KMS-11 (cell line): ENCODE measurements at regions not wholly inside any gene's neighbourhood (a gene's known extent, or its start where the extent isn't known, plus 50 kb on each side); places are given as distances from the start of the nearest gene placed in this dataset.

Source experiments
- H2AFZ ChIP-seq: fragments of 200-600 bp; sonication (generic); 2 replicates; pipeline ENCODE4 v1.6.1; 2016; ENCODE audit warnings: antibody characterized with exemption, mixed run types, low read depth
- H3K27ac ChIP-seq: fragments of 200-600 bp; sonication (generic); 2 replicates; pipeline ENCODE4 v1.6.1; 2016; ENCODE audit warnings: mild to moderate bottlenecking, mixed run types
- H3K27me3 ChIP-seq: fragments of 200-600 bp; sonication (generic); 2 replicates; pipeline ENCODE4 v1.6.1; 2017; ENCODE audit warnings: mild to moderate bottlenecking, low read depth, mixed run types, moderate library complexity; ENCODE audit not compliant: insufficient read depth
- H3K36me3 ChIP-seq: fragments of 200-600 bp; sonication (generic); 2 replicates; pipeline ENCODE4 v1.6.1; 2017; ENCODE audit warnings: mild to moderate bottlenecking, mixed run types; ENCODE audit not compliant: insufficient read depth
- H3K4me1 ChIP-seq: fragments of 200-600 bp; sonication (generic); 2 replicates; pipeline ENCODE4 v1.6.1; 2016; ENCODE audit warnings: mild to moderate bottlenecking, low read depth, mixed run types; ENCODE audit not compliant: poor library complexity, severe bottlenecking
- H3K4me2 ChIP-seq: fragments of 200-600 bp; sonication (generic); 2 replicates; pipeline ENCODE4 v1.7.0; 2016; ENCODE audit warnings: mild to moderate bottlenecking, mixed run types
- H3K4me3 ChIP-seq: fragments of 200-600 bp; sonication (generic); IDR thresholded peaks from 2 replicates; pipeline ENCODE4 v1.6.1; 2017; ENCODE audit warnings: low read depth, low read length, mixed read lengths; ENCODE audit not compliant: insufficient read depth
- H3K79me2 ChIP-seq: fragments of 200-600 bp; sonication (generic); 2 replicates; pipeline ENCODE4 v1.6.1; 2016; ENCODE audit warnings: low read depth, mixed run types; ENCODE audit not compliant: insufficient read depth
- H3K9ac ChIP-seq: fragments of 200-600 bp; sonication (generic); 2 replicates; pipeline ENCODE4 v1.6.1; 2016; ENCODE audit warnings: mild to moderate bottlenecking, mixed run types
- H4K20me1 ChIP-seq: fragments of 200-600 bp; sonication (generic); 2 replicates; pipeline ENCODE4 v1.6.1; 2016; ENCODE audit warnings: mild to moderate bottlenecking, mixed run types; ENCODE audit not compliant: insufficient read depth
- TF ChIP-seq, protein P1 (sequence below): fragments of 200-600 bp; sonication (generic); conservative IDR thresholded peaks from 2 replicates; pipeline ENCODE4 v1.6.1; 2017; ENCODE audit warnings: low read depth, mild to moderate bottlenecking, antibody characterized with exemption, low read length, moderate library complexity, mixed read lengths

DNA sequence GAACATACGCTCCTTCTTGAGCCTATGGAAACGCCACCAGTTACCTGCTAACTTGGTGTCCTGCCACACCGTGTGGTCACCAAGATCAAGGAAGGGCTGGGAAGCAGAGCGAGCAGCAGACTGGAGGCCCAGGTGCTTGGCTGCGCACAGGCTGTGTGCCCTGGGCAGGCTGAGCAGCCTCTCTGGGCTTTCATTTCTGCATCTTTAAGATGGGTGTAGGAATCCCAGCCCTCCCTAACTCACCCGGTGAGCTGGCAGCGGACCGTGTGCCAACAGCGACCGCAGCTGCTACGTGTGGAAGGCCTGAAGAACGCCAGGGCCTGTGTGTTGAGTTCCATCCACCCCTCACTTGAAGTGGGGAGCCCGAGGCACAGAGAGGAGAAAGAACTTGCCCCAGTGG is 80.0 kb downstream of the IRF8 start:
- TF ChIP-seq, protein P1, sequence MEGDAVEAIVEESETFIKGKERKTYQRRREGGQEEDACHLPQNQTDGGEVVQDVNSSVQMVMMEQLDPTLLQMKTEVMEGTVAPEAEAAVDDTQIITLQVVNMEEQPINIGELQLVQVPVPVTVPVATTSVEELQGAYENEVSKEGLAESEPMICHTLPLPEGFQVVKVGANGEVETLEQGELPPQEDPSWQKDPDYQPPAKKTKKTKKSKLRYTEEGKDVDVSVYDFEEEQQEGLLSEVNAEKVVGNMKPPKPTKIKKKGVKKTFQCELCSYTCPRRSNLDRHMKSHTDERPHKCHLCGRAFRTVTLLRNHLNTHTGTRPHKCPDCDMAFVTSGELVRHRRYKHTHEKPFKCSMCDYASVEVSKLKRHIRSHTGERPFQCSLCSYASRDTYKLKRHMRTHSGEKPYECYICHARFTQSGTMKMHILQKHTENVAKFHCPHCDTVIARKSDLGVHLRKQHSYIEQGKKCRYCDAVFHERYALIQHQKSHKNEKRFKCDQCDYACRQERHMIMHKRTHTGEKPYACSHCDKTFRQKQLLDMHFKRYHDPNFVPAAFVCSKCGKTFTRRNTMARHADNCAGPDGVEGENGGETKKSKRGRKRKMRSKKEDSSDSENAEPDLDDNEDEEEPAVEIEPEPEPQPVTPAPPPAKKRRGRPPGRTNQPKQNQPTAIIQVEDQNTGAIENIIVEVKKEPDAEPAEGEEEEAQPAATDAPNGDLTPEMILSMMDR, result no peak
- Histone ChIP-seq H3K79me2 (no peaks in the 10 kb centered on the region), H3K4me3 (no peak overlapping the region), H3K27ac (no peak overlapping the region), H3K4me2 (no peak overlapping the region), H3K9ac (no peak overlapping the region), H4K20me1 (no peaks in the 10 kb centered on the region), H3K4me1 (no peaks in the 10 kb centered on the region), H3K36me3 (no peaks in the 10 kb centered on the region), H2AFZ (no peak overlapping the region), H3K27me3 (peaks cover 22% of the 10 kb centered on the region; the same call in 1 of the 2 replicates)

DNA sequence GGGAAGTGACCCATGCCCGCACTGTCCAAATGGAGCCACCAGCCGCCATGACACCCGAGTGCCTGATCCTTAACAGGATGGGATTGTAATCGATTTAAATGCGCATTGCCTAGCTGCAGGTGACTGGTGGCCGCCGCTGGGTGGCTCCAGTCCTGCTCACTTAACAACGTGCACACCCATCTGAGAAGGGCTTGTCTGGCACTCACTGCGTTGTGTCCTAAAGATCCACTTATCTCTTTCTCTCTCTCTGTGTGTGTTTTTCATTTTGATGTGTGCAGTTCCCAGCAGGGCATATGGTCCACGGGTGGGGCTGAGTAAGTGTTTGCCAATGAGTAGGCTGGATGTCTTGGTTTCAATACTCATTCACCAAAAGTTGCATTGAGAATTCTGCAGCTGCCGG is 80.6 kb downstream of the IRF8 start:
- H3K4me1 ChIP-seq, result no peaks in the 10 kb centered on the region
- H3K36me3 ChIP-seq, result no peaks in the 10 kb centered on the region
- peaks cover 29% of the 10 kb centered on the region for H3K27me3 ChIP-seq
- no peak overlapping the region for H3K9ac ChIP-seq
- no peaks in the 10 kb centered on the region for H4K20me1 ChIP-seq
- no peaks in the 10 kb centered on the region for H3K79me2 ChIP-seq
- TF ChIP-seq, protein P1, result no peak
- H3K4me2 ChIP-seq, result no peak overlapping the region
- no peak overlapping the region for H3K27ac ChIP-seq
- no peak overlapping the region for H3K4me3 ChIP-seq
- H2AFZ ChIP-seq, result no peak overlapping the region

DNA sequence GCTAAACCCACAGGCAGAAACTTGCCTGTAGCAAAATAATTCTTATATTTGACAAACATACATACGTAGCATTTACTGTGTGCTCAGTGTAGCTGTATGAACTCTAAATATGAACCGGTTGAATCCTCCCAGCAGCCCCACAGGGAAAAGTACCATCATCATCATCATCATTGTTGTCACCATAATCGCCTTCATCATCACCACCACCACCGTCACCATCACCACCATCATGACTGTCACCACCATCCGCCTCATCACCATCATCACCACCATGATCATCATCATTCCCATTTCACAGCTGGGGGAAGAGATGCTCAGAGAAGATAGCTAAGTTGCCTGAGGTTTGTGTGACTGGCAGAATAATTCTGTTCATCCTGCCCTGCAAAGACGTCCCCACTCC is 81.7 kb downstream of the IRF8 start:
- Histone ChIP-seq H3K4me2 (no peak overlapping the region), H3K4me1 (no peaks in the 10 kb centered on the region), H3K79me2 (no peaks in the 10 kb centered on the region), H3K27ac (no peak overlapping the region), H3K27me3 (peaks cover 39% of the 10 kb centered on the region), H3K4me3 (no peak overlapping the region), H3K36me3 (no peaks in the 10 kb centered on the region), H2AFZ (no peak overlapping the region), H3K9ac (no peak overlapping the region), H4K20me1 (no peaks in the 10 kb centered on the region)
- TF ChIP-seq, protein P1, result no peak

- Histone ChIP-seq H3K36me3 (no peaks in the 10 kb centered on the region), H3K79me2 (no peaks in the 10 kb centered on the region), H4K20me1 (no peaks in the 10 kb centered on the region), H3K27ac (no peak overlapping the region), H3K4me3 (no peak overlapping the region), H3K27me3 (peaks cover 38% of the 10 kb centered on the region), H2AFZ (no peak overlapping the region), H3K9ac (no peak overlapping the region), H3K4me2 (no peak overlapping the region), H3K4me1 (no peaks in the 10 kb centered on the region)
- TF ChIP-seq, protein P1, result no peak
Observed at GRCh38 chr16:85981826-85982562, 83.0 kb downstream of the IRF8 start.
